Activated effector memory CD4-positive, alpha-beta T cell treated with Interleukin-2 at 50 U/mL for 16 hours (primary cell): ENCODE measurements at regions not wholly inside any gene's neighbourhood (a gene's known extent, or its start where the extent isn't known, plus 50 kb on each side); places are given as distances from the start of the nearest gene placed in this dataset.

Experiments
- DNase-seq: peaks from one replicate; pipeline ENCODE4 v3.0.0-alpha.2; 2020

DNA sequence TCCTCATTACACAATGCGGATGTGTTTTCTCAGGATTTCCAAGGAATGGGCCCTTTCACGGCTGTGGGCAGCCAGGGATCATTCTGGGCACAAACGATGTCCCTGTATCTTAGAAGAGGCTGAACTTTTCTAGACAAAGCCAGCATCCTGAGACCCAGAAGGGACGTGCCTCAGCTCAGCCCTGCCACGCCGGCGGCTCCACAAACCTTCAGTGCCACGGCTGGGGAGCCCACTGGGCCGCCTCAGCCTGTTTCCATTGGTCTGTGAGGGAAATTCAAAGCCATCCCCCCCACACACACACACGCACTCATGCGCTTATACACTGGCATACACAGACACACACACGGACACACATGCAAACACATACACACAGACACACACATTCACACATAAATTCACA lies 344.9 kb upstream of the MKI67 start:
- DNase-seq = no peak

DNA sequence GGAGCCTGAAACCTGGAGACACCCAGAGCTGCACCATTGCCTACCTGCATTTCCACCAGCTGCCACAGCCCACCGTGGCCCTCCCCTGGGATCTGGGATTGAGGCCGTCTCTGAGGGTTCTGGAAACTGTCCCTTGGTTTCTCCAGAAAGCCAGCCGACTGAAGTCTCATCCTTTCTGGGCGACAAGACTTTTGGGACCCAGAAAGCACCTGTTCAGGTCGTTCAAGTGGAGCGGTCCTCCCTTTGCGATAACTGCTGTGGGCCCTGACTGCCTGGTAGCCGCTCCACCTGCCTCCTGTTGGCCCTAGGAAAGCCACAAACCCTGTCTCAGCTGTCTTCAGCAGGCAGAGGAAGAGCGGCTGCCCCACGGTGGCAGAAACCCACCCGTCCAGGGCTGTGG lies 346.0 kb upstream of the MKI67 start:
- DNase-seq = no peak

DNA sequence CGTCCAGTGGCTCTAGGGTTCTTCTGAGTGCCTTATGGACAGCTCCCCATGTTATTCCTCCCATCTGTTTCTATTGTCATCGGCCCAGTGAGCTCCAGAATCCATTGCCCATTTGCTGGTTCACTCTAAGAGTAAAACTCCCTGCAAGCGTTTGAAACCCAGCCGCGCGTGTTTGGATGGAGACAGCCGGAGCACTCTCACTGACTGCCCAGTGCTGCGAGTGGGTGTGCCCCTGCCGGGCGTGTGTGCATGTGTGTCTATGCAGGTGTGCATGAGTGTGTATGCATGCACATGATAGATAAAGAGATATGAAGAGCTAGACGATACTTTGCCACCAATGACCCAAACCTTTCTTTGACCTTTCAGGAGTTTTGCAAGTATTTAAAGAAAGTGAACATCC lies 347.2 kb upstream of the MKI67 start:
- no peak for DNase-seq

DNA sequence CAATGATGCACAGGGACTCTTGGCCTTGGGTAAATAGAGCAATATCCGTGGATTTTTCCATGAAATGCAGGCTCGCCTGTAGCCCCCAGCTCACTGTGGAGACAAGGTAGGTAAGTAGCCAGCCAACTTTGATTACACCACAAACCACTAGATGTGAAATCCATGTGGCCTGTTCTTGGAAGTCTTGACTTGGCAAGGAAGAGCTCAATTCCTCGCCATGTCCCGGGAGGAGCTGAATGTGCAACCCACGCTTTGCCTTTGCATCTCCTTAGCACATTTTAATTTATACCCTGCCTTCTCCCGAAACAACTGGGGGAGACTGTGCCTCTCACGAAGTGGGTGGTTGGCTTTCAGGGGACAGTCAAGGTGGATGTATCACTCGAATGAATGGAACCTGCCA lies 347.7 kb upstream of the MKI67 start:
- DNase-seq = no peak

DNA sequence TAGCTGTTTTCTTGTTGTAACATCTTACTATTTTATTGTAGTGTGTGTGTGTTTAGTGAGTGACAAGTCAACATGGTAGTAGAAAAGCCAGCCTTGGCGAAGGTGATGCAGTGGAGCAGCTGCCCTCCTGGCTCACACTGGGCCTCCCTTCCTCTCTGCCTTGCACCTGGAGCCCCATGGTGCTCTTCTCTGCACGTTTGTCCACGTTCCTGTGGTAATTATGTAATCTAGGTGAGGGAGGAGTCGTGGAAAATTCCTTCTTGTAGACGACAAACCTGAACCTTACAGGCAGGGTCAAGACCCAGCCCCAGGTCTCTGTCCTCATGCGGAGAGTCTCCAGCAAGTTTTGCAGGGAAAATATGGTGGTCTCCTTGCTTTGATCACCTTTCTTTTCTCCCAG lies 348.3 kb upstream of the MKI67 start:
- DNase-seq = no peak

DNA sequence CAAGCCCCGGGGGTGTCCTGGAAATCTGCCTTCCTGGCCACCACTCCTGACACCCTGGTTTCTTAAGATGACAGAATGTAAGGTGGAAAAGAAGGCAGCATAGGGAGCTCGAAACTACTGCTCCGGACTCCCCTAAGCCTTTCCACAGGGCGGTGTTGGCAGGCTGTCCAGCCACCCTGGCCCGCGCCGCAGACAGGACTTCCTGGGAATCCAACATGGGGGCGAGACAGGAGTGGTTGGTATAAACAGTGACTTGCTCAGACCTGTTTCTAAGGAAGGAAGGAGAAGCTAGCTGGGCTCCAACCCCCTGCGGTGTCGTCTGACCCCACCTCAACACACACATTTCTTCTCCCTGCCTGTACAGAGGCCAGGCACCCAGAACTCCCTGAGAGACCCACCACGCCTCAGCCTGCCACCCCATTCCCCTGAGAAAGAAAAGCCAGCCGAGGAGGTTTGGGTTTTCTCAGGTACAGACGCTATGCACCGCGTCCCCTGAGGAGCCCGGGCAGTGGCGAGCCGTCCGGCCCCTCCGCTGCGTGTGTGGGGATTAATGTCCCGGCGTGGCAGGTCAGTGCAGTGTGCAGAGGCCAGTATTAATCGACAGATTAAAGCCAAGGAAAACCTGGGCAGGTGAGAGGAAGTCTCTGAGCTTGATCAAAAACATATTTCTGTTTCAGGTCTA lies 349.6 kb upstream of the MKI67 start:
- DNase-seq = no peak

DNA sequence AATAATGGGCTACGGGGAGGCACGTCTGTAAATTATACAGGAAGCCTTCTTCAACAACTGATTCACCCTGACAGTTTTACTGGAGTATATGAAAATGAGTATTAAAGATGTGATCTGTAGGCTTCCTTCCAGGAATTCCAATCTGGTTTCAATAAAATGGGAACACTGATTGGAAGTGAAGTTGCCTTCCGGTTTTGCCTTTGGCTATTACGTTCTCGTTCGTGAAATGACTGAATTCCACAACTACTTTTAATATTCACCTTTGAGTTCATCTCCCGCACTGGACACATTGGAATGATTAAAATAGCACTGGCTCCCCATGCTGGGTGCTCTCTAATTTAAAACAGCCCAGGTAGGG lies 350.1 kb upstream of the MKI67 start:
- no peak for DNase-seq

DNA sequence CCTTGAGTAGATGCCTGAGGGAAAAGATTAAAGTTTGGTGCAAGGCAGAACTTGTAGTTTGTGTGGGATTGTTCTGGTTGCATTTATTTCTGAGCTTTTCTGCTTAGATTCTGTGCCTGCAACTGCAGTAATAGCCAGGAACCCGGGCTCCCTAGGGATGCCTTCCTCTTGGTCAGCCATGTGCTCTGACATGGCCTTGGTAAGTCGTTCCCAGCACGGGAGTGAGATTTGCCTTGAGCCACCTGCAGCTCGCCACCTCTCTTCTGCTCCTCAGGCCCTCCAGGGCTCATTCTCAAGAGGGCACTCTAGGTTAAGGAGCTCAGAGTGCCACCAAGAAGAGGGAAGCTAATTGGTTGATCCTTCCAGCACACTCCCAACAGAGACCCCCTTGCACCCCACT lies 350.6 kb upstream of the MKI67 start:
- DNase-seq = no peak

DNA sequence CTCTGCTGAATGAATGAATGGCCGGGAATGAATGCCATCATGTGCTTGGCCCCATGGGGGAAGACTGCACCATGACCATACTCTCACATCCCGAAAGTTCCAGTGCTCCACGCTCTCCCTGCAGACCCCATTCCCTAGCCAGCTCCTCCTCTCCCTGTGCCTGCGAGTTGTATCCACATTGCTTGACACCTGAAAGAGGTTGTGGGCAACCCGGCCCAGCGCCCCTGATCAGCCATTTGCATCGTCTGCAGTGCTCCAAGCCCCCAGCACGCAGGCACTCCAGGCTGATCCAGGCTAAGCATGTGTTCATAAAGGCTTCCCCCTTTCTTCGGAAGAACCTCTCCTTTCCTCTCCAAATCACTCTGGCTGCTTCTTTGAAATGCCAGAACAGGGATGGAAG lies 354.4 kb upstream of the MKI67 start:
- no peak for DNase-seq

DNA sequence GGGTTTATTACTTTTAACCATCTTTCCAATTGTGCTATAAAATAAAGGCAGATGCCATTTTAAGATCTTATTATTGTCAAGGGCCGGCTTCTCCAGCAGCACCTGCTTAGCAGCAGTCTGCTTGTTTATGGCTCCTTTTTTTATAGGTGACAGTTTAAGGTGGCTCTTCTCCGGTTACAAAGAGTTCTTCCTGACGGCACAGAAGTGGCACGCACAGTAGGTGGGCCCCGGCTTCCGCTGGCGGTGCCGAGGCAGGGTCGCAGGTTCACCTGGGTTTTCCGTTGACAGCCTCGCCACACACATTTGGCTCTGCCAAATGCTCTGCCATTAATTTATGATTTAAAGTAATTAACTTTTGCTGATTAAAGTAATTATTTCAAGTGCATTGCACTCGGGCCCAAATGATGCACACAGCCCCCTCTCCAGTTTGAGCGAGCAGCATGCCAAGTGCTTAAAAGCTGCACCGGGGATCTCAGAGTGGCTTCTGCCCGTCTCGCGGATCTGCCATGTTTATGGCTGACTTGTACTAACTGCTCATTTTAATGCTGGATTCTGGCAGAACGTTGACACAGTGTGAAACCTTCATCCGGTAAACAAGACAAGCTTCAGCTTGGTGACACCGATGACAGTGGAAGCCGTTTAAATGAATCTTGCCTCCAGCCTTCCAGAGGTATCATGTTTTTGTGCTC lies 355.1 kb upstream of the MKI67 start:
- DNase-seq = no peak

DNA sequence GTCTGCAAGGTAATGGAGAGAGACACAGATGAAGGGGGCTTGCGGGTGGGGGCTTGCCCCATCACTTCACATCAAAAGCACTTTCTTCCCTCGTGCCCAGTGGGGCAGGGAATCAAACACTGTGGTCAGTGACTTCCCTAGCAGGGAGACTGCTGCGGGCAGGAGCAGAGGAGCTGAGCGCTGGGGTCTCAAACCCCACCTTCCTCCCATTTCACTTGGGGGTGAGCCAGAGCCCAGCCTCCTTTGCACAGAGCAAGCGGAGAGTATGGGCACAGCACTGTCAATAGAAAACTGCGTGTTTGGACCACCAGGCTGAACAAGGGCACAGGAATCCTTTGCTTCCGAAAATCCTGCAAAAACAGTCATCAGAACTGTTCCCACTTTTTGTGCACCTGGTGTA lies 355.8 kb upstream of the MKI67 start:
- no peak for DNase-seq

DNA sequence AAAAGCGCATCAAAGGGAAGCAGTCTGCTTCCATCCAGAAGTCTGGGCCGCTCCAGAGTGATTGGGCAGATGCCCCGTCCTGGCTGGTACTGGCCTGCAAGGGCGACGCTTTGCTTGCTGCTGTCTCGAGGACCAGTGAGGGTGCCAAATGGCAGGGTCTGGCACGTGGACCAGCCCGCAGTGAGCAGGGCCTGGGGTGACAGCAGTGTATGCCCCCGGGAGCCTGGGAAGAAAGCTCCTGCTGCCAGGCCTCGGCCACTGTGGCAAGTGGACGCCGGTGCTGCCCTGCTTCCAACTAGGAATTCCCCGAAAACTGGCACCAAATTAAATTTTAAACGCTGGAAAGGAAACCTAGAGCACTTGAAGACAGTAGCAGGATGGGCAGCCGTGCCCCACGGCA lies 357.0 kb upstream of the MKI67 start:
- DNase-seq = no peak

DNA sequence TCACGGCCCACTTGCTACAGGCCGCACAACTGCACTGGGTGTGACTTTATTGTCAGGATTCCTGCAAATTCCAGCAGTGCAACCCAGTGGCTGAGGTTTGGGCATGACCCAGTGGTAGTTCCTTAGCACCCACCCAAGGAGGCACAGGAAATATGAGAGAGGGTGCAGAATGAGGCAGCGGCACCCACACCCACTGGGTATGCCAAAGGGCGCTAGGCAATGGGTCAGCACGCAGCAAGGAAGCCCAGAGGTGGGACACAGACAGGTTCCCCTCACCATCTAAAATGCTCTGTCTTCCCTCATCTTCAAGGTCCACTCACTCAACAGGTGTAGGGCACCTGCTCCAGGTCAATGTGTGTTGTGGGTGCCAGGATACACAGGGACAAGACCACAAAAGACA lies 357.8 kb upstream of the MKI67 start:
- no peak for DNase-seq

DNA sequence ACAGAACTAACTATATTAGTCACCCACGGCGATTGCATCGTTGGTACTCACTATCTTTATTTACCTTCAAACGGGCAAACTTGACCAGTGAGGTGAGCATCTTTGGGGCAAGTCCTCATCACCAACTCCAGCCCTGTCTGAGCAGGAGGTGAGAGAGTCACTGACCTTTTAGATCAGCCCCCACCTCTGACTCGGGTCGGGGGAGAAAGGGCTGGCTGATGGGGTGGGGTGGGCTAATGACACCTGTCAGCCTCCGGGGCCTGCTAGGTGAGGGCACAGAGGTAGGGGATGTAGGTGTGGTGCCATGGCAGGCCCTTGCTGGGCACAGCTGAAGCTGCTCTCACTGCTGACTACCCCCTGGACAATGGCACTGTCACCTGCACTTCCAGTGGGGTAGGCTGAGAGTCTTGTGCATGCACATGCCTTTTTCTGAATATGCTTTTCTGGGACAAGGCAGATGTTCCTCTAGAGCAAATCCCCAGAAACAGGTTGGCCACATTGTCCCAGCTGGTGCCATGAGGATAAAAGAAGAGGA lies 359.5 kb upstream of the MKI67 start:
- no peak for DNase-seq

DNA sequence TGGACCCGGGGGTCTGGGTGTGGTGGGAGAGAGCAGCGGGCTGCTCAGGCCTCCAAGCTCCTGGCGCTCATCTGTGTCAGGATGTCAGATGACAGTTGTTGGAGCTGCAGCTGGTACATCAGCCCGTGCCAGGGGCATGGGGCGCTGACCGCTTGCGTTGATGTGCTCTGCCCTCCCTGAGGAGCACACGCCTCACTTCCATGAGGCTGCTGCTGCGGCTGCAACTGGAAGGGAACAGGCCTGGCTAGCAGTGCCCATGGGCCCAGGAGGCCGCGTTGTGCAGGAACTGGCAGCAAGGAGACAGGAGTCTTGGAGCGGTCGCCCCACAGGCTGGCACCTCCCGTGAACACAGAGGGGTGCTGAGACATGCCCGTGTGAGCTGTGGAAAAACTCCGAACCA lies 361.3 kb upstream of the MKI67 start:
- no peak for DNase-seq

DNA sequence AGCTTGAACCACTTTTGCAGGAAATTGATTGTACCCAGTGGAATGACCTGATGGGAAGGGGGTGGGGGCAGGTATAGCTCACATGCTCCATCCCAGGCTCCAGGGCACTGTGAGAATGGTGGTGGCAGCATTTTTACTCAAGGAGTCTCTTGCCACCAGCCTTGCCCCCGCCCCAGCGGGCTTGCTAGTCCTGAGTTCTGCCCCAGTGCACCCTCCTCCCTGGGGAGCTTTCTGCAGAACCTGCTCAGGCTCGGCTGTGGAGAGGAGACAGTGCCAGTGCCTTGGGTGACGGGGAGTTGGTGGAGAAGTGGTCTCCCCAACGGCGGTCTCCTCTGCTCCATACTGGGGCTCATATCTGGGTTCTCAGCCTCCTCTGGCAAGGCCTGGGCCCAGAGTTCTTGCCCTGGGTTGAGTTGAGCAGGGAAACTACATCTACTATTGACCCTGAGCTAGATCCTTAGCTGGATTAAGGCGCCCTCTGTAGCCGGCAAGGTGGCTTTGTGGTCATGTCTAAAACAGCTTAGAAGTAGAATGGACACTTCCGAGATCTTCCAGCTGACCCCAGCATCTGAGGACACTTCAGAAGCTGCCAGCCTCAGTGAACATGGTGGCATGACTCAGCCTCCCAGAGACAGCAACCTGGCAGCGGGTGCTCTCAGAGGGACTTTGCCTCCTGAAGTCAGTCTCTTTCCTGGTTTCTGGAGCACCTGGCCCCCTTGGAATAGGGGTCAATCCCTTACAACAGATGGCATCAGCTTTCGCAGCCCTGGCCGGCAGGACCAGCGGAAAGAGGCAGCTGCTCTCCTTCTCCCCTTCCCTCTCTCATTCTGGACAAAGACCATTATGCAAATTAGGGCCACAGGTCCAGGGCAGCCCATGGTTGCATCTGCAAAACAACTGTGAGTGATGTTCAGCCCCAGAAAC lies 363.4 kb upstream of the MKI67 start:
- no peak for DNase-seq

DNA sequence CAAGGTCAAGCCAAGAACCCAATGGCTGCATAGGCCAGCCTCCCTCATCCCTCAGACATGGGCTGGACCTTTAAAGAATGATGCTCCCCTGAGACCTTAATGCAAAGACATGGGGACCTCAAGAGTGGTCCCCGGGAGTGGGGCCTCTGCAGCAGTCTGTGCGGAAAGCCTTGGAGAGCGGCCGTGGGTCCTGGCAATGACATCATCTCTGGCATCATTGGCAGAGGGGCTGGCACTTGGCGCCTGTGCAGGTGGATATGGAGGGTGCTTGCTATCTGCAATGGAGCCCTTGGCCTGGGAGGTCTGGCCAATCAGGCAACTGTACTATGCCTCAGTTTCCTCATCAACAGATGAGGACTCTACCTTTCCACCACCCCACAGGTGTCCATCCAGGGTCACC lies 365.5 kb upstream of the MKI67 start:
- DNase-seq = no peak

DNA sequence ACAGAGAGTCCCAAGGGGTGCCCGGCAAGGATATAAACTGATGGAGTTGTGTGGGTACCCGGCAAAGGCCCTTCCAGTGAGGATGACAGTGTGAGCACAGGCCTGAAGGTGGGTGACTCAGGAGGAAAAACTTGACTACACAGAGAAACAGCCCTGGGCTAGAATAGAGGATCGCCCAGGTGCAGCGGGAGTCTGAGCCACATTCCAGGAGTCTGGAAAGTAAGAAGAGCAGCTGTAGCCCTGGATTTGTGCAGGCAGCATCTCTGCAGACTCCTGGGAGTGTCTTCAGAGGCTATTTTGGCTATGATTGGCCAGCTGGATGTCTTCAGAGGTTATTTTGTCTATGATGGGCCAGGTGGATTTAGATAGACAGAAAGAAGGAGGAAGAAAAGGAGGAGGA lies 367.6 kb upstream of the MKI67 start:
- no peak for DNase-seq

DNA sequence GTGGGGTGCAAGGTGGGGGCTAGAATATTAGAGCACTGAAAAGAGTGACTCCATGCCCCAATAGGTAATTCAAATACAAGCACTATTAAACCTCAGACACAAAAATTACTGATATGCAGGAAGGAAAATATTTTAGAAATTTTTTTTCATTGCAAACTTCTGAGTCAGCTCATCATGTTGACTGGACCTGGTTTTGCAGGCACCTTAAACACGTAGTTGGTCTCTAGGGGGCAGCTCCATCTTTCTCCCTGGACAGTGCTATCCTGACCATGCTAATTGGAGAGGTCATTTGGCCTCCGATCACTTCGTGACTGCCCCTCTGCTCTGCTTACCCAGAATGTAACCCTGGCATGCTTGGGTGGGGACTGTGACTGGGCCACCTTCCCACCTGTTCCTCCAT lies 368.4 kb upstream of the MKI67 start:
- DNase-seq = no peak

DNA sequence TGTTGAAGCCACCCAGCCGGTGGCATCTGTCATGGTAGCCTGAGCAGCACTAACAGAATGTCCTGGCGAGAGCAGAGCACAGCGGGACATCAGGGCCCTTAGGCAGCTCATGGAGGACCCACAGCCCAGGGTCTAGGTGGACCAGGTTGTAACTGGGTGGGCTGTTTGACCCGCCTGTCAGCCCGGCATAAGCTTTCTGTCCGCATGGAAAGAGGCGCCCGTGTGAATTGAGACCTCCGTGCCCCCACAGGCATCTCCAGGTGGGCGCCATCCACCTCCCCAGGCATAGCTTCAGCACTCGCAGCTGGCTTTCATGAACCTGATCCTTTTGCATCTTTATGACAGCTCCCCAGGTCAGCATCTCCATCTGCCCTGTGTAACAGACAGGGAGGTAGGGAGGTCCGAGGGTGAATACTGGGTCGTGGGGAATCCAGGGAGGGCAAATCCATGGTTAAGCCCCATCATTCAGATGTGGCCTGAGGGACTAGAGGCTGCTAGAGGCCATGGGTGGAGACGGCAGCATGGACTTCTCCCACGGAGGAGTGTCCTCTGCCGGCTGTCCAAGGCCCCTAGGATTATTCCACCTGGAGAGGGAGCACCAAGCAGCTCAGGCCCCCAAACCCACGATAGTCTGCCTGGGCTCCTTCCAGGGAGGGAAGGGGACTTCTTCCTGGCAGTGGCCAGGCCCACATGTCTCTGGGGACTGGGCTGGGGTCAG lies 371.6 kb upstream of the MKI67 start:
- DNase-seq = no peak

DNA sequence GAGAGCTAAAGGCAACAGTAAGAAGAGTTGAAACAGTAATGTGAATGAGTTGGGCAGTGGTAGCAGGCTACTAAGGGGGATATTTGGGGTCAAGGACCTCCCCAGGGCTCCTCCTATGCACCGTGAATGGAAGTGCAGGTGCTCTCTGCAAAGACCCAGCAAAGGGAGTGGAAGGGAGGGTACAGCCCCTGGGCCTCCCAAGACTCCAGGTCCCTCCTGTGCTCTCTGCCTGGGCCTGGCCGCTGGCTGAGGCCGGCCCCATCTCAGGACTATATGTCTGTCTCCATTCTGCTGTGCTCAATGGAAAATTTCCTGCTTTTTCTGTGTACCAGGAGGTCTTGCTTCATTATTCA lies 372.1 kb upstream of the MKI67 start:
- DNase-seq = no peak

DNA sequence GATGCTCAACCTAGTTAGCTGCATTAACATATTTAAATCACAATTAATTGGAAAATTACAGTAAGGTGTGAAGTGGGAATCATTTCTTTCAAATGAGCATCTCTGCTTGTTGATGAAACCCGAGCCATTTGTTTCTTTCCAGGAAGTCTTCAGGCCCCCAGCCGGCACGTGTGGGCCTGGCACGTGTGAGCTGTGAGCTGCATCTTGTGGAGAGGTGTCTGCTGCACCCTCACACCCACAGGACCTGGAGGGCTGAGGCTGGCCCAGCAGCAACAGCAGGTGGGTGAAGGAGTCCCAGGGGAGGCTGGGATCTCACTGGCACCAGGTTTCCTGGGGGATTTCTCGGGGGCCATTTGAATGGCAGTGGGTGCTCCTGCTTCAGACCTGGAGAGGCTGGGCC lies 372.5 kb upstream of the MKI67 start:
- no peak for DNase-seq

DNA sequence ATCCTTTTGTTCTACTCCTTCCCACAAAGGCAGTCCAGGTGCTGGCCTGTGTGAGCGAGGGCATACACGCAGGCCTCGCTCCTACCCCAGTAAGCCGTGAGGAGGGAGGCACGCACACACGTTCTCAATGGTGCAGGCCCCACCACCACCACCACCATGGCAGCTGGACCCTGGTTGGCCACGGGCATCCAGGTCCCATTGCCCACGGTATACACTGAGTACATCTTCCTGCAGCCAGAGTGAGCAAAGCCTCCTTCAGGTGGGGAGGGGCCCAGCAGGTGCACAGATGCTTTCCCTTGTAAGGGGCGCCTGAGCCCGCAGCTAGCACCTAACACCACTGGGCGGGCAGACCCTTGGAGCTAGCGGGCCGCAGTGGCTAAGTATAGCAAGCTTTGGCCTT lies 373.3 kb upstream of the MKI67 start:
- DNase-seq = no peak
